Brain microvascular endothelial cell (primary cell): ENCODE measurements at regions not wholly inside any gene's neighbourhood (a gene's known extent, or its start where the extent isn't known, plus 50 kb on each side); places are given as distances from the start of the nearest gene placed in this dataset.

Source experiments
- DNase-seq: peaks from one replicate; pipeline ENCODE4 v3.0.0-alpha.2; 2020
- H3K27ac ChIP-seq: fragments of 250-450 bp; sonication (Bioruptor Pico); 2 replicates; pipeline ENCODE4 v1.5.1; 2020; ENCODE audit warnings: mild to moderate bottlenecking, moderate library complexity
- H3K27me3 ChIP-seq: fragments of 250-450 bp; sonication (Bioruptor Pico); replicated peaks from 2 replicates; pipeline ENCODE4 v1.5.1; 2020; ENCODE audit warnings: mild to moderate bottlenecking
- H3K36me3 ChIP-seq: fragments of 250-450 bp; sonication (Bioruptor Pico); replicated peaks from 2 replicates; pipeline ENCODE4 v1.5.1; 2020; ENCODE audit warnings: mild to moderate bottlenecking
- H3K4me3 ChIP-seq: 2 replicates; pipeline ENCODE4 v1.5.1; 2011; ENCODE audit warnings: low read depth, mild to moderate bottlenecking, control low read depth, low read length, moderate library complexity
- in situ Hi-C: cut with HindIII; loops from 2 replicates; pipeline ENCODE4 v1.10.0; 2017; ENCODE audit warnings: low sequenced_read_pairs, low pct_ligation_motif_present
- TF ChIP-seq, protein P1 (sequence below): IDR thresholded peaks from 2 replicates; pipeline ENCODE4 v1.5.1; 2011; ENCODE audit warnings: low read depth, mild to moderate bottlenecking, moderate library complexity, low read length, control low read depth, inconsistent platforms; ENCODE audit errors: missing control alignments

DNA sequence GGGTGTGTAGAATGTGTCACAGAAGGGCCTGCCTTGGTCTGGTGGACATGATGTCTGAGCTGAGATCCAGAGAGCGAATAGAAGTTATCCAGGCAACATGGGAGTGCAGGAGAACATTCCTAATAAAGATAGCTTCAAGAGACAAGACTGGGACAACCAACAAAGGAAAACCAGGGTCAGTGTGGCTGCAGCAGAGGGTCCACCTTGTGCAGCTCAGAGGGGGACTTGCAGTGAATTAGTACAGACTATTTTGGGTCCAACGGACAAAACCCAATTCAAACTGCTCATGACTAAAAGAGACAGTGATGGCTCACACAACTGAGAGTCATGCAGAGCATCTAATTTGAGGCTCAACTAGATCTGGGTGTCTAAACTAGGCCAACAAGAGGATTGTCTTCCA, 192.1 kb downstream of the CBLN1 start:
- H3K4me3 ChIP-seq: no peak overlapping the region
- no peak for DNase-seq
- no peak overlapping the region for H3K27ac ChIP-seq
- no peaks in the 10 kb centered on the region for H3K36me3 ChIP-seq
- TF ChIP-seq, protein P1, sequence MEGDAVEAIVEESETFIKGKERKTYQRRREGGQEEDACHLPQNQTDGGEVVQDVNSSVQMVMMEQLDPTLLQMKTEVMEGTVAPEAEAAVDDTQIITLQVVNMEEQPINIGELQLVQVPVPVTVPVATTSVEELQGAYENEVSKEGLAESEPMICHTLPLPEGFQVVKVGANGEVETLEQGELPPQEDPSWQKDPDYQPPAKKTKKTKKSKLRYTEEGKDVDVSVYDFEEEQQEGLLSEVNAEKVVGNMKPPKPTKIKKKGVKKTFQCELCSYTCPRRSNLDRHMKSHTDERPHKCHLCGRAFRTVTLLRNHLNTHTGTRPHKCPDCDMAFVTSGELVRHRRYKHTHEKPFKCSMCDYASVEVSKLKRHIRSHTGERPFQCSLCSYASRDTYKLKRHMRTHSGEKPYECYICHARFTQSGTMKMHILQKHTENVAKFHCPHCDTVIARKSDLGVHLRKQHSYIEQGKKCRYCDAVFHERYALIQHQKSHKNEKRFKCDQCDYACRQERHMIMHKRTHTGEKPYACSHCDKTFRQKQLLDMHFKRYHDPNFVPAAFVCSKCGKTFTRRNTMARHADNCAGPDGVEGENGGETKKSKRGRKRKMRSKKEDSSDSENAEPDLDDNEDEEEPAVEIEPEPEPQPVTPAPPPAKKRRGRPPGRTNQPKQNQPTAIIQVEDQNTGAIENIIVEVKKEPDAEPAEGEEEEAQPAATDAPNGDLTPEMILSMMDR: no peak
- H3K27me3 ChIP-seq: no peaks in the 10 kb centered on the region
- in situ Hi-C loops: no loop called here

DNA sequence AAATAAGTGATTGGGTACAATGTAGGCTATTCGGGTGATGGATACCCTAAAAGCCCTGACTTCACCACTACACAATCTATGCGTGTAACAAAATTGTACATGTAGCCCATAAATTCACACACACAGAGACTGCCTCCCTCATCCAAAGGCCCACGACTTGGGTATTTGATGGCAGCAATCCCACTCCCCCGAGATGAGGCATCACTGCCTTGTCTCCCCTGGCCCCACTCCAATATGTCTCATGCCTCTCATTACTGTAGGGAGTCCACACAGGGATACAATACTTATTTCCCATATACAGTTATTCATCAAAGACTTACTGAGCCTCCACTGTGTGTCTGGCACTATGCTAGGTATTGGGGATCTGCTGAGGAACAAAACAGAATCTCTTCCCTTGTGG, 192.6 kb downstream of the CBLN1 start:
- no peak for DNase-seq
- TF ChIP-seq, protein P1: no peak
- Histone ChIP-seq H3K4me3 (no peak overlapping the region), H3K27ac (no peak overlapping the region), H3K36me3 (no peaks in the 10 kb centered on the region), H3K27me3 (no peaks in the 10 kb centered on the region)
- in situ Hi-C loops: no loop called here

DNA sequence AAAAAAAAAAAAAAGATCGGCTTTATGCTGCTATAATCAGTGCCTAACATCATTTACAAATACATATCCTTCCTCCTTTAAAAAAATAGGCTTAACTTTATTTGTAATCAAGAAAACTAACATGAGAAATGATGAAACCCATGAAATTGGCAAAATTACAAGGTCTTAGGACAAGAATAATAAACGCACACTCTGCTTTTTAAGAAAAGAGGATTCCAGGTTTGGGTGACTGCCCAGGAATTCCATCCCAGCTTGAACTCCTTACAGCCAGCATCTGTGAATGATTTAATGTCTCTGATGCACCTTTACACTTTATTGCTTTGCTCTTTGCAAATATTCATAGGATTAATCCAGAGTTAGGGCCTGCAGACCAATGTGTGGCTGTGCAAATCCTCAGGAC, 196.0 kb downstream of the CBLN1 start:
- in situ Hi-C loops: no loop called here
- H3K27me3 ChIP-seq: no peaks in the 10 kb centered on the region
- TF ChIP-seq, protein P1: no peak
- DNase-seq: no peak
- H3K4me3 ChIP-seq: no peak overlapping the region
- H3K36me3 ChIP-seq: no peaks in the 10 kb centered on the region
- no peak overlapping the region for H3K27ac ChIP-seq

DNA sequence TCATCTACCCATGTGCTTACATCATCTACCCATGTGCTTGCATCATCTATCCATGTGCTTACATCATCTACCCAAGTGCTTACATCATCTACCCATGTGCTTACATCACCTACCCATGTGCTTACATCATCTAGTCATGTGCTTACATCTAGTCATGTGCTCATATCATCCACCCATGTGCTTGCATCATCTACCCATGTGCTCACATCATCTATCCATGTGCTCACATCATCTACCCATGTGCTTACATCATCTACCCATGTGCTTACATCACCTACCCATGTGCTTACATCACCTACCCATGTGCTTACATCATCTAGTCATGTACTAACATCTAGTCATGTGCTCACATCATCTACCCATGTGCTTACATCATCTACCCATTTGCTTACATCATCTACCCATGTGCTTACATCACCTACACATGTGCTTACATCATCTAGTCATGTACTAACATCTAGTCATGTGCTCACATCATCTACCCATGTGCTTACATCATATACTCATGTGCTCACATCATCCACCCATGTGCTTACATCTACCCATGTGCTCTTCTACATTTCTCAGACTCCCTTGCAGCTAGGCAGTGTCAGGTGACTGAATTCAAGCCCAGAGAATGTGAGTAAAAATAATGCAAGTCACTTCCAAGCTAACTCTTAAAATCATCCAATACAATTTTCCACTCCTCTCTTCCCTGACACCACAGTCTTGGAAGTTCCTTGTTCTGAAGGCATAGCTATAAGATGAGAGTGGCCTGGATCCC, 196.8 kb downstream of the CBLN1 start:
- no peak for DNase-seq
- no peaks in the 10 kb centered on the region for H3K27me3 ChIP-seq
- in situ Hi-C loops: no loop called here
- no peaks in the 10 kb centered on the region for H3K36me3 ChIP-seq
- TF ChIP-seq, protein P1: no peak
- no peak overlapping the region for H3K4me3 ChIP-seq
- H3K27ac ChIP-seq: no peak overlapping the region

DNA sequence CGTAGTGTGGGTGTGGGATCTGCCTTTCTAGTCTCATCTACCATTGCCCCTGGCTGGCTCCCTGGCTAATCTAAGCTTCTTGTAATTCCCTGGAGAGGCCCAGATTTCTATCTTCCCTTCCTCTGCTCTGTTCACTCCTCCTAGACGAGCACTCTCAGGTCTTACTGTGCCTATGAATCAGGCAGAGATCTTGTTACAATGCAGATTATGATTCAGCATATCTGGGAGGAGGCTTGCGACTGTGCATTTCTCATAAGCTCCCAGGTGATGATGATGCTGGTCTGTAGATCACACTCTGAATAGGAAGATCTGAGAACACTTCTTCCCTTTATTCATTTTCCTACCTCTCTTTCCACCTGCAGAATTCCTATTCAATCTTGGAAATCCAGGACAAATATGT, 200.1 kb downstream of the CBLN1 start:
- TF ChIP-seq, protein P1: no peak
- Histone ChIP-seq H3K27ac (no peak overlapping the region), H3K27me3 (no peaks in the 10 kb centered on the region), H3K36me3 (no peaks in the 10 kb centered on the region), H3K4me3 (no peak overlapping the region)
- DNase-seq: no peak
- in situ Hi-C loops: no loop called here

DNA sequence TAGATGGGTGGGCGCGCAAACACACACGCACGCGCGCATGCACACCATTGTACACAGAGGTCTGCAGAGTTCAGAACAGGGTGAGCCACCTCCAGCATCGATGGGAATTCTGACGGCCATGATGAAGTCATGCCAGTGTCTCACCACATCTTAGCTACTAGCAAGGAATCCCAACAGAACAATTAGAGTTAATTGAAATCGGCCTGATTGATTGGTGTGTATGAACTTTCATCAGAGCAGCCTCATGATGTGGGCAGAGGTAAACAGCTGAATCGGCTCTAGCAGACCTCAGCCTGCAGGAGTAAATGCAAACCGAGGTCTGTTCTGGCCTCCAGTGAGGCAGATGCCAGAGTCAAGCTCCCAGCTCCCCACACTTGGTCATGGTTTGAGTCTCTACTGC, 200.6 kb downstream of the CBLN1 start:
- in situ Hi-C loops: no loop called here
- H3K27me3 ChIP-seq: no peaks in the 10 kb centered on the region
- DNase-seq: no peak
- H3K4me3 ChIP-seq: no peak overlapping the region
- TF ChIP-seq, protein P1: no peak
- H3K36me3 ChIP-seq: no peaks in the 10 kb centered on the region
- no peak overlapping the region for H3K27ac ChIP-seq
